ENCODE measurements at regions not wholly inside any gene's neighbourhood (a gene's known extent, or its start where the extent isn't known, plus 50 kb on each side); places are given as distances from the start of the nearest gene placed in this dataset.

DNA sequence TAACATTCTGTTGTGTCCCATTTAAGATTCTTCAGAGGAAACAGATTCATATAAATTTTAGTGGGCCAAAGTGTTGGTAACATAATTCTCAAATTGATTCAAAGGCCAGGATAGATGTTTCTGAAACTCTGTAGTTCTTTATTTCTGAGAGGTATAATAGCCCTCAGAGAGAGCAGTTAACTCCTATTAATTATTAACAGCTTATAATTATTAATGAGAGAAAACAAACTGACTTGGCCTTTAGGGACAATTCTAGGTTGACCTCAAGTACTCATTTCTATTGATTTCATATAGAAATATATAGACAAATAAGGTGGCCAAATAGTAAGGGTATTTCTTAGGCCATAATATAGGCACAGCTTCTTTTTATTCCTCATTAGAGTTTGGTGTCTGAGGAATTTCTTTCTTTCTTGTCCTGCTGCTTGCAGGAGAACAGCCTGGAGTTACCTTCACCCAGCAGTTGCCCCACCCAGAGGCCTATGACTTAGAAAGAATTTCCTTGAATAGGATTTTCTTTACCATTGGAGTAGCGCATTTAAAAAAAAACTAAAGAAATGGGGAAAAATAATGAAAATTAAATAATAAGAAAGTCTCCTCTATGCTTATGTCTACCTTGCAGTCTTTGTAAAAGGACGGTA, 1430.1 kb upstream of the SPRY2 start:
- intact Hi-C loops (cut with DNase I), result no loop called here
- DNase-seq (ENCODE audit: low spot score), result no peak

DNA sequence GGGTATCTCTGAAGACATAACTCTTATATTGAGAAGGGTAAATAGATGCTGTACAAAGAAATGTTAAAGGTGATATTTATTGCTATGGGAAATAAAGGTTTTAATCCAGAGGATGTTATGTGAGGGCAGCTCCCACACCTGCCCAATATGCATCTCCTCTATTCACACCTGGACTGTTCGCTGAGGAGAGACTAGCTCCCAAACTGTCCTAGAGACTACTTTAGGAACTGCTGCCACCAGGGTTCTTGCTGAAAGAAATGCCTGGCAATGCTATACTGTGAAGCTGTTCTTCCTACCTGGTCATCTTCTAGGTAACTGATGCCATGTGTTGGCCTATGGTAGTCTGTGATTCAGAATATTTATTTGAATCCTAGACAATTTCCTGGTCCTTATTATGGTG, 1421.5 kb upstream of the SPRY2 start:
- intact Hi-C loops (cut with DNase I), result no loop called here

DNA sequence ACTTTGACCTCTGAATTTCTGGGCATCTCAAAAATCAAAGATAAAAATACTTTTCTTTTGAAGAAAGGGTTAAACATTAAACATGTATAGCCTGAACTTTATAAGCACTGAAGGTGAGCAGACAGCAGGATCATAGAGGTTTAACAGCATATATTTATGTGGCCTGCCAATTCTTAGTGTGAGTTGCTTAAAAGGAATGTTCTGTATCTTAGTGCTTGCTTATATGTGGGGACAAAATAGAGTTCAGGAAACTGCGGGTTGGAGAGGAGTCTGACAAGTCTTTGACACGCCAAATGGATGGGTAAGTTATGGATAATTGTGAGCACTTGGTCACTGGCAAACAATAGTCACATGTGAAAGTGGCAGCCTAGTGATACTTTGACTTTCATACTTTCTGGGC, 1419.4 kb upstream of the SPRY2 start:
- intact Hi-C loops (cut with DNase I), result no loop called here

More for the DNA sequence above, 1421.5 kb upstream of the SPRY2 start:
- DNase-seq (ENCODE audit: low spot score), result no peak

DNA sequence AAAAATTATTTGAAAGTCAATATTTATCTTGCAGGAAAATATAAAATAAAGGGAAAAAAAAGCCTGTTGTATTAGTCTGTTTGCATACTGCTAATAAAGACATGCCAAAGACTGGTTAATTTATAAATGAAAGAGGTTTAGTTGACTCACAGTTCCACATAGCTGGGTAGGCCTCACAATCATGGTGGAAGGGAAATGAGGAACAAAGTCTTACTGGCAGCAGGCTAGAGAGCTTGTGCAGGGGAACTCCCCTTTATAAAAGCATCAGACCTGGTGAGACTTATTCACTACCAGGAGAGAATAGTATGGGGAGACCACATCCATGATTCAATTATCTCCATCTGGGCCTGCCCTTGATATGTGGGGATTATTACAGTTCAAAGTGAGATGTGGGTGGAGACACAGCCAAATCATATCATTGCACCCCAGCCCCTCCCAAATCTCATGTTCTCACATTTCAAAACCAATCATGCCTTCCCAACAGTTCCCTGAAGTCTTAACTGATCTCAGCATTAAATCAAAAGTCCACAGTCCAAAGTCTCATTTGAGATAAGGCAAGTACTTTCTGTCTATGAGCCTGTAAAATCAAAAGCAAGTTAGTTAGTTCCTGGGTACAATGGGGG, 1416.5 kb upstream of the SPRY2 start:
- intact Hi-C loops (cut with DNase I), result no loop called here

More for the DNA sequence above, 1419.4 kb upstream of the SPRY2 start:
- no peak for DNase-seq (ENCODE audit: low spot score)

DNA sequence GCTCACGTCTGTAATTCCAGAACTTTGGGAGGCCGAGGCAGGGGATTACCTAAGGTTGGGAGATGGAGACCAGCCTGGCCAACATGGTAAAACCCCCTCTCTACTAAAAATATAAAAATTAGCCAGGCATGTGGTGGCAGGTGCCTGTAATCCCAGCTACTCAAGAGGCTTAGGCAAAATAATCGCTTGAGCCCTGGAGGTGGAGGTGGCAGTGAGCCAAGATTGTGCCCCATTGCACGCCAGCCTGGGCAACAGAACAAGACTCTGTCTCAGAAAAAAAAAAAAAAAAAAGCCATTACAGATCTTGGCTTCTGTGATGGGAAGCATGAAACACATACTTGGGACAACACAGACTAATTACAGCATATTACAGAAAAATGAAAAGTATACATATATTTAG, 1404.5 kb upstream of the SPRY2 start:
- DNase-seq (ENCODE audit: low spot score), result no peak
- intact Hi-C loops (cut with DNase I), result no loop called here

More for the DNA sequence above, 1416.5 kb upstream of the SPRY2 start:
- no peak for DNase-seq (ENCODE audit: low spot score)

DNA sequence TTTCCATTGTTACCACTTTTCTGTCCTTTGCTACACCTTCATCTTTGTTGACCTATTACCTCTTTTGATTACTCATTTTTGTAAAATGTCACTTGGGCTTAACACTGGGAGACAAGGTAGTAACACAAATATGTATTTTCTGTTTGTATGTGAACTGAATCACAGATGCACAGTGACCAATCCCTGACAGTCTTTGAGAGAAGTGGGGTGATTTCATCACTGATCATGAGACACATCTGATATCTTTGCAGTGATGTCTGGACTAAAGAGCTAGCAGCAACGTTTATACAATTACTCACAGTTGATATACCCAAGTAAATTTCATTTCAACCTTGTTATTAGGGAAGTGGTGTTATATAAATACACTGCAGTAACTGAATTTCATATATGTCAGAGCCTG, 1397.4 kb upstream of the SPRY2 start:
- no peak for DNase-seq (ENCODE audit: low spot score)
- intact Hi-C loops (cut with DNase I), result no loop called here

DNA sequence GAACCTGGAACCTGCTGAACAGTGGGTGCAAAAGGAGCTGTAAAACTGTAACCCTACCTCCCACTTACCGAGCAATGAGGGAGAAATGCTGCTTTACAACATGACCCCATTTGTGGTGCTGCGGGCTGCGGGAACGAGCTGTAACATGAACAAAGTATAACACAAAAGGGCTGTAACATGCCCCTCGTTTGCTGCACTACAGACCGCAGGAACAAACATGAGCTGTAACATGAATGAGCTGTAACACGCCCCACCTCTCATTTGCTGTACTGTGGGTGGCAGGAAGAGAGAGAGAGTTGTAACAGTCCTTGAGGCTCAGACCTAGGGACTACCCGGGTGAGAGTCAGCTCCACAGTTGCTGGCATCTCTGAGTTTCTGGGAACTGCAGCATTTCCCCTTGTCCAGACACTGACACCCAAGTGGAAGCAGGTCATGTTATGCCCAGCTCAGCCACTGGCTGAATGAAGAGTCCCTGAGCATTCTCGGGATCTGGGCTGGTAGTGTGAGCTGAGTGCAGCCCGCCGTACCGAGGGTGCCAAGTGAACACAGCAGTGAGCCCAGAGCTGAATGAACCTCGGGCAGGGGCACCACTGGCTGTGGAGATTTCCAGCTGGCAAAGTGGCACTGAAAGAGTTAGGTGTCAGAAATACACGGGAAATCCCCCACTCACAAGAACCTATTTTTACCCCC, 1385.3 kb upstream of the SPRY2 start:
- intact Hi-C loops (cut with DNase I), result no loop called here
- no peak for DNase-seq (ENCODE audit: low spot score)

DNA sequence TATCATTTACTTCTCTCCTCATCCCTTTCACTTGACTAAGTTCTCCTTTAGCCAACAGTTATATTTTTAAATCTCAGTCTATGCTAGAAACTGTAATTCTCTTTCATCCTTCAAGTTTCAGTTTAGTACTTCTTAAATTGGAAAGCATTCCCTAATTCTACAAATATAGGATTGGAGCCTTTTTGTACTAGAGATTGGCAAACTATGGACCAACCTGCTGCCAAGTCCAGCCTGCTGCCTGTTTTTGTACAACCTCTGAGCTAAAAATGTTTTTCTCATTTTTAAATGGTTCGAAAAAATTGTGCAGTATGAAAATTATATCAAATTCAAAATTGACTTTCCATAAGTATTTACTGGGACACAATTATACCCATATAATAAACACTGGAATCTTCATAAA, 1381.5 kb upstream of the SPRY2 start:
- intact Hi-C loops (cut with DNase I), result no loop called here
- DNase-seq (ENCODE audit: low spot score), result no peak

DNA sequence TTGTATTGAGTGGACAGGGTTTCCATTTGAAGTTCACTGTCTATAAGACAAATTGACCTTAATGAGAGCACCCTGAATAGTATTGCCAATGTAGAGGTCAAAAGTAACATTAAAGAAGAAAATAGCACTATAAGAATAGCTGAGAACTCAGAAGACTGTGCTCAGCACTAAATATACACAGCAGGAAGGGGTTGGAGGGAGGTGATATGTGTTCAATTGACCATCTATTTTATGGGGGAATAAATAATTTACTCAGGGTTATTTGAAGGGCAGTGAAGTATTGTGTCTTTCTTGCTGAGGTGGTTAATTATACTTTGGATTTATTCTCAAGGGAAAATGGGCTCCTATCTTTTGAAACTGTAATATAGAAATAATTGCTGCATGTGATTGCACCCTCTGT, 1380.5 kb upstream of the SPRY2 start:
- no peak for DNase-seq (ENCODE audit: low spot score)
- intact Hi-C loops (cut with DNase I), result no loop called here

DNA sequence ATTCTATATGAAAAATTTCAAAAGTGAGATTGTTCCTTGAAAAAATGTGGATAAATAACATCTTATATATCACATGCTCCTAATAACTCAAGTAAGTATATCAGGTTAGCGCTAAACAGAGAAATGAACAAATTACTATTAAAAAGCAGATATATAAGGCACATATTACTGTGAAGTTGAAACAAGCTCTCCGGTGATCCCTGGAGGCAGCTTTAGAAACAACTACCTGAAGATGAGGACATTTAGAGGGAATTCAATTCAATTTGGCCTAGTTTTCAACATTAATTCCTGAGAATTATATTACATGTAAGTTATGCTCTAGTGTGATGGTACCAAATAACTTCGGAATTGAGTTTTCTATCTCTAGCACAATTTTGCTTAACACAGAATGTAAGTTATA, 1373.6 kb upstream of the SPRY2 start:
- no peak for DNase-seq (ENCODE audit: low spot score)
- intact Hi-C loops (cut with DNase I), result no loop called here

DNA sequence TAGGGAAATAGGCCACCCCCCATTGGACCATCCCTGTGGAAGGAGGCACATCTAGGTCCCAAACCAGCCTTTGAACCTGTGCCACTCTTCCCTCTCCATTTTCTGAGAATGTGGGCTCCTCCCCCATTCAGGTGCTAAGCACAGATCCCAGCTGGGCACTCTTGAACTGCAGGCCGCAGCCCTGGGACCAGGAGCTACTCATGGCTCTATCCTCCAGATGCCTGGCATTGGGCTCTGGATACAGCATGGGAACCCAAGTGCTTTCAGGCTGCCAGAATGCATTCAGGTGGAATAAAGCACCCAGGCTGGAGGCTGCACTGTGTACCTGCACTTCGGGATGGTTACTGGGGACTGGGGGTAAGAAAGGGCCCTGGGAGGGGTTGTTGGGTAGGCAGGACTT, 1372.3 kb upstream of the SPRY2 start:
- intact Hi-C loops (cut with DNase I), result no loop called here
- DNase-seq (ENCODE audit: low spot score), result no peak

DNA sequence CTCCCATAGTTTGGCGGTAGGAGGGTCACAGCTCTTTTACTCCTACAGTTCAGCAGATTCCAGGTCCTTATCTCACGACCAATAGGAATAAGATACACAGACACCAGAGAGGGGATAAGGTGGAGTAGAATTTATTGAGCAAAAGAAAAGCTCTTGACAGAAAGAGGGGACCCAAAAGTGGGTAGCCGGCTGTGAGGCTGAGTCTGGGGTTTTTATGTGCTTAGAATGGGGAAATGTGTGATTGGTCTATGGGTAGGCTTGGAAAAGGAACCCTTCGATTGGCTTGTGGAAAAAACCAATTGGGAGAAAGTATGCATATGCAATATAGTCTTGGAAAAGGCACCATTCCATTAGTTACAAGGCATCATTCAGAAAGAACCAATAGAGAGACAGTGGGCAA, 1356.9 kb upstream of the SPRY2 start:
- intact Hi-C loops (cut with DNase I), result no loop called here
- no peak for DNase-seq (ENCODE audit: low spot score)

DNA sequence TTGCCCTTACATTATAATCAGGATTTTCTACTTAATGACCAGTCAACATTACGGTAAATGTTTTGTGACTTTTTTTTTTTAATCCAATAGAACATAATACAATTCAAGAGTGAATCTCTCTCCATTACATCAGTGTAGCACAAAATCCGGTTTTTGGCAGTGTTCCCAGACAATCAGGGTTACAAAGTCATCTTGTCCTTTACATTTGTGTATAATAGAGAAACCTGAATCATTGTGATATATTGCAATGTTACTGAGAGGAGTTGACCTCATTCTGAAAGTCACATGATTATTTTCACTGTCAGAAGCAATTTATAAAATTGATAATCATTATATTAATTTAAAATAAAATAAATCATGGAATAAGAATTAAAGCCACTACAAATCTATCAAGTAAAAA, 1346.0 kb upstream of the SPRY2 start:
- intact Hi-C loops (cut with DNase I), result no loop called here
- DNase-seq (ENCODE audit: low spot score), result no peak

DNA sequence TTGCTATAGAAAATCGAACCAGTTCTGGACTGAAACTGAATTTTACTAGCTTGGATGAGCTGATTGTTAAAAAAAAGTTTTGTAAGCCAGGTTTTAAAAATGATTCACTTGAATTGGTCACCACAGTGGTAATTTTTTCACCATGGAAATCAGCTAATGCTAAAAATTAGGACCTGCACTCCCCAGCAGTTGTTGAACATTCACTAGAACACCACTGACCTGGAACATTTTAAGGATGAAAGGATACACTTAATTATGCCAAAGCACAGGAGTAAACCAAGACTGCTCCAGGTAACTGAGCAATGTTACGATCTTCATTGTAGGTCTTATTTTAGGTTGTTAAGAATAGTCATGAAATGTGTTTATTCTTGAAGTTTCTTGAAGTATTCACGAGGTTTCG, 1342.6 kb upstream of the SPRY2 start:
- intact Hi-C loops (cut with DNase I), result no loop called here
- no peak for DNase-seq (ENCODE audit: low spot score)

DNA sequence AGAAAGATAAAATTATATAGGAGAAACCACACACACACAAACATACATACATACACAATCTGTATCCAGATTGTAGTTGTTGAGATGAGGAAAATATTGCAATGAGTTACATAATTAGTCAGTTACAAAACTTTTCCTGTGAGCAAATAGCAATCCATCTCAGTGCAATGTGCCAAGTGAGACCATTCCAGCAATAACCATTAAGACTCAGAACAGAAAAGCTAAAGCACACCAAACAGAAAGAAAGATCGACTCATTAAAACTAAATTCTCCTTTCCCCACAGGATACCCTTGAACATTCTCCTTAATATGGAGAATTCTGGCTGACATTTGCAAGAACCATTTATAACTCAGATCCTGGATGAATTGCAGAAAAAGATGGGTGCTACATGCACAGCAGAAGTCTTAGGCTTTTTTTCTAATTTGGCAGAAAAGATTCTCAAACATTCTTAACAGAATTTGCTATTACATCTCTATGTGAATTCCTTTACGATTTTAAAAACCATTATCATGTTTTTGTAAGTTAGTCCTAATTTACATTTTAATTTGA, 1341.2 kb upstream of the SPRY2 start:
- intact Hi-C loops (cut with DNase I), result no loop called here
- DNase-seq (ENCODE audit: low spot score), result no peak

DNA sequence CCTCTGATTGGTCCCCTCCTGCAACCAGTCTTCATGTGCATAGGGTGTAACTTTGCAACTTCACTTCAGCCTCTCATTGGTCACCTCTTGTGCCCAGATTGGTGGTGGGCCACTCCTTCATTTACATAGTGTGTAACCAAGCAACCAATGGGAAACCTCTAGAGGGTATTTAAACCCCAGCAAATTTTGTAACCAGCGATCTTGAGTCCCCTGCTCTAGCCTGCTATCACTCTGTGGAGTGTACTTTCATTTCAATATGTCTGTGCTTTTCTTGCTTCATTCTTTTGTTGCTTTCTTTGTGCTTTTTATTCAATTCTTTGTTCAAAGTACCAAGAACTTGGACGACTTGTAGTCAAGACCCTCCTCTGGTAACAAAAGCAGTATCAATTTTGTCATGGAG, 1336.9 kb upstream of the SPRY2 start:
- intact Hi-C loops (cut with DNase I), result no loop called here
- no peak for DNase-seq (ENCODE audit: low spot score)

DNA sequence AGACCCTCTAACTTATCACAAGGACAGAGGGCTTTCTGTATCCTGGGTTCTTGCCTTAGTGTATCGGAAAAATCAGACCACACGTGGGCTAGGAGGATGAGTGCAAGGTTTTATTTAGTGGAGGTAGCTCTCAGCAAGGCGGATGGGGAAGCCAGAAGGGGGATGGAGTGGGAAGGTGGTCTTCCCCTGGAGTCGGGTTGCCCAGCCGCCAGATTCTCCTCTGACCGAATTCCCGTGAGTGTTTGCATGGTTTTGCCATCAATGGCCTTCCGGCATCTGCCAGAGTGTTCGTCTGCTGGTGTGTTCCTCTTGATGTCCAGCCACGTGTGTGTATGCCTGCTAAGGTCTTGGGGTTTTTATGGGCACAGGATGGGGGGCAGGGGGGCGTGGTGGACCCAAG, 1335.1 kb upstream of the SPRY2 start:
- intact Hi-C loops (cut with DNase I), result no loop called here
- no peak for DNase-seq (ENCODE audit: low spot score)

DNA sequence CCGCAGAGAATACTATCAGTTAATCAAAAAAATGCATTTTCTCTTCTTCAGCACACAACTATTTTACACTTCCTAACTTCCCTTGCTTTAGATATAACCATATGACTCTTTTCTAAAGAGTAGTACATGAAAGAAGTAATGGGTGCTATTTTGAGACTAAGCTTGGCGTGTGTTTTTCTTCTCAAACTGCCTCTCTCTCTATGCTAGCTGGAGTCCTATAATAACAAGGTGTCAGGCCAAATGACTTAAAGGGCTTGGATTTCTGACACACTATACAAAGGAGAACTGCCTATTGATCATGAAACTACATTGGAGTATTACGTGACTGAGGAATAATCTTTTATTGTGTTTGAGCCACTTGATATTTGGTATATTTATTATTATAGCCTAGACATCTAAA, 1330.1 kb upstream of the SPRY2 start:
- no peak for DNase-seq (ENCODE audit: low spot score)
- intact Hi-C loops (cut with DNase I), result no loop called here

DNA sequence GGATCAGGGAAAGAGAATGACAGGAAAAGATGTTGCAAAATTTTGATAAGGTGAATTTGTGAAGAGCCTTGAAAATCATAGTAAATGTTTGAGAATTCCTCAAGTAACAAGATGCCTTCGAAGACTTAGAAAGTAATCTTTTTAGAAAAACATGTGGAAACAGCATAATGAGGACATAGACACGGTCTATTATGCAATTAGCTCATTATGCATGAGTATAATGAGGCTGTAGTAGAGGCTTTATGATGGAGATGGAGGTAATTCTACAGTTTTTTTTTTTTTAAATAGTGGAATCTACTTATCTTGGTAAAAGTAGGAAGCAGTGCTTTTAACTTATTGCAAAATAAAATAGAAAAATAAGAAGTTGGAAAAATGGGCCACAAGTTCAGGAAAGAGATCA, 1329.1 kb upstream of the SPRY2 start:
- DNase-seq (ENCODE audit: low spot score), result no peak
- intact Hi-C loops (cut with DNase I), result no loop called here

DNA sequence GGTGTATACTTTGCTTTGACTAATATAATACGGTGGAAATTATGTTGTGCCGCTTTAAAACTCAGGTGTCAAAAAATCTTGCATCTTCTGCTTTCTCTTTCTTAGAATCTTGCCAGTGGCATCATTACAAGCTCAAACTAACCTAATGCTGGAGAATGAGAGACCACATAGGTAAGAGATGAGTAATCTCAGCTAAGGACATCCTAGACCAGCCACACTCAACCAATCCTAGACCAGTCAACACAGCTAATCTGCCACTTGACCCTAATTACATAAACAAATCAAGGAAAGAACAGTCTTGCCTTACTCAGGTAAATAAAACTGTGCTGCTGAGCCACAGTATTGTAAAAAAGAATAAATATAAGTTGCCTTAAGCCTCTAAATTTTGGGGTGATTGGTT, 1323.9 kb upstream of the SPRY2 start:
- intact Hi-C loops (cut with DNase I), result no loop called here
- no peak for DNase-seq (ENCODE audit: low spot score)

DNA sequence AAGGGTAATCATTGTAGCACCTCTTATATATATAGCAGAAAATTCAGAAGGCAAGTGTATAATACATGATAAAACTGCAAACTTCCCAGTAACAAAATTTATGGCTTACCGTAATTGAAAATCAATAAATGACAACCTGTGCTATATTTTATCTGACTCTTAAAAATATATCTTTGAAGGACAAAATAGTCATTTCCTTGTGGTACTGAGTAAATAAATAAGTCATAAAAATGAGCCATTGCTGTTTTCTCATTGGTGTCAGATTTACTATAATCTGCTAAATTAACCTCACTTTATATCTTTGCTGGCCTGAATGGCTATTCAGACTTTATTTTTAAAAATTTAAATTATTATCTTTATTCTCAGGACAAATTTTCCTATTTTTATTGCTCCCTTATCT, 1319.1 kb upstream of the SPRY2 start:
- intact Hi-C loops (cut with DNase I), result no loop called here
- DNase-seq (ENCODE audit: low spot score), result no peak
